ENCODE measurements at regions not wholly inside any gene's neighbourhood (a gene's known extent, or its start where the extent isn't known, plus 50 kb on each side); places are given as distances from the start of the nearest gene placed in this dataset.

- in situ Hi-C loops (cut with HindIII; ENCODE audit: extremely low pct_ligation_motif_present, low pct_unique_long_range_greater_than_20kb) (no loop called here), intact Hi-C loops (cut with micrococcal nuclease; ENCODE audit: unreplicated experiment) (no loop called here)
- POLR2A ChIA-PET, result no interaction called here
- CTCF ChIA-PET (ENCODE audit: low intra/inter-chr PET ratio, low total read pairs), result no interaction called here
- H3K4me1 ChIP-seq (ENCODE audit: insufficient read depth, low read length), result no peaks in the 10 kb centered on the region
- H3K27ac ChIP-seq (ENCODE audit: extremely low read length, insufficient read depth, low read length), result no peak overlapping the region
- no TSS peak for BruUV-seq (replicated peaks)
- no peak overlapping the region for H3K4me3 ChIP-seq (replicated peaks in 1 of 3; ENCODE audit: insufficient read depth in 1 of 3, low read depth in 2 of 3, low read length in 3 of 3)
- H4K20me1 ChIP-seq (ENCODE audit: insufficient read depth, low read length), result no peaks in the 10 kb centered on the region
- H3K4me2 ChIP-seq (ENCODE audit: low read depth, low read length), result no peak overlapping the region
- H2AFZ ChIP-seq (ENCODE audit: low read length), result no peak overlapping the region
- no peaks in the 10 kb centered on the region for H3K9me3 ChIP-seq (ENCODE audit: low read length)
- no peaks in the 10 kb centered on the region for H3K27me3 ChIP-seq (ENCODE audit: control insufficient read depth in 1 of 2, insufficient read depth in 2 of 2, low read length in 2 of 2)
- DNase-seq (ENCODE audit: low spot score) (no peak), FAIRE-seq (no peak), ATAC-seq (no peak)
- H3K36me3 ChIP-seq (replicated peaks in 1 of 2; ENCODE audit: control insufficient read depth in 1 of 2, insufficient read depth in 2 of 2, low read length in 2 of 2), result no peaks in the 10 kb centered on the region
- H3K79me2 ChIP-seq (ENCODE audit: insufficient read depth, low read length), result no peaks in the 10 kb centered on the region
- TF ChIP-seq TOPORS (CRISPR knock-in tag; IDR thresholded peaks at IDR 0.05), result no peak
- H3K9ac ChIP-seq (ENCODE audit: insufficient read depth, low read depth, low read length), result no peak overlapping the region
Observed at GRCh38 chr4:179977378-179977777, 2265.8 kb upstream of the TENM3 start.

DNA sequence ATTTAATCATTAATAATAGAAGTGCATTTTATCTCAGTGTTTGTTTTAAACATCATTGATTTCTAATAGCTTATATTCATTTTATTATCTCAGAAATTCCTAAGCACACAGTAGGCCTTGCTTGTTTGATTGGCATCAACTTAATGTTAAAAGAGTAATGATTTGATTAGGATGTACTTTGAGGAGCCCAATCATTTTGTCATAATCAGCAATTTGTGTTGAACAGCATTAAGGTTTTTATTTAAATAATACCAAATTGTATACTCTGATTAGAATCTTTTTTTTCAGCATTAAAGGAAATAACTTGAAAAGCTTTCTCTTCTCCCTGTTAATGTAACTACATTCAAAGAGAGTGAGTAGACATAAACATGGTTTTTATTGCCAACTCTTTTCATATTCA, 2262.0 kb upstream of the TENM3 start:
- in situ Hi-C loops (cut with HindIII; ENCODE audit: extremely low pct_ligation_motif_present, low pct_unique_long_range_greater_than_20kb) (no loop called here), intact Hi-C loops (cut with micrococcal nuclease; ENCODE audit: unreplicated experiment) (loop anchor here (5.0 kb wide), 1 partner anchor 89 kb away; no protein-coding TSS in a partner anchor)
- Histone ChIP-seq H3K4me1 (ENCODE audit: insufficient read depth, low read length) (no peaks in the 10 kb centered on the region), H3K4me2 (ENCODE audit: low read depth, low read length) (no peak overlapping the region), H2AFZ (ENCODE audit: low read length) (no peak overlapping the region), H3K9me3 (ENCODE audit: low read length) (no peaks in the 10 kb centered on the region), H3K4me3 (replicated peaks in 1 of 3; ENCODE audit: insufficient read depth in 1 of 3, low read depth in 2 of 3, low read length in 3 of 3) (no peak overlapping the region), H3K36me3 (replicated peaks in 1 of 2; ENCODE audit: control insufficient read depth in 1 of 2, insufficient read depth in 2 of 2, low read length in 2 of 2) (no peaks in the 10 kb centered on the region), H3K9ac (ENCODE audit: insufficient read depth, low read depth, low read length) (no peak overlapping the region), H3K27ac (ENCODE audit: extremely low read length, insufficient read depth, low read length) (no peak overlapping the region), H4K20me1 (ENCODE audit: insufficient read depth, low read length) (no peaks in the 10 kb centered on the region), H3K27me3 (ENCODE audit: control insufficient read depth in 1 of 2, insufficient read depth in 2 of 2, low read length in 2 of 2) (no peaks in the 10 kb centered on the region), H3K79me2 (ENCODE audit: insufficient read depth, low read length) (no peaks in the 10 kb centered on the region)
- ATAC-seq (no peak), DNase-seq (ENCODE audit: low spot score) (no peak), FAIRE-seq (no peak)
- CTCF ChIA-PET (ENCODE audit: low intra/inter-chr PET ratio, low total read pairs), result no interaction called here
- no TSS peak for BruUV-seq (replicated peaks)
- POLR2A ChIA-PET, result no interaction called here
- TF ChIP-seq REST (IDR thresholded peaks at IDR 0.05; ENCODE audit: borderline replicate concordance in 1 of 2, low read depth in 1 of 2, low read length in 2 of 2), result no peak
- peak; percentile 76 for TF ChIP-seq MAFF (IDR thresholded peaks at IDR 0.05; ENCODE audit: low read depth, low read length)
- no peak for TF ChIP-seq BRD4 (CRISPR knock-in tag; IDR thresholded peaks at IDR 0.05)
- TF ChIP-seq, protein P1, sequence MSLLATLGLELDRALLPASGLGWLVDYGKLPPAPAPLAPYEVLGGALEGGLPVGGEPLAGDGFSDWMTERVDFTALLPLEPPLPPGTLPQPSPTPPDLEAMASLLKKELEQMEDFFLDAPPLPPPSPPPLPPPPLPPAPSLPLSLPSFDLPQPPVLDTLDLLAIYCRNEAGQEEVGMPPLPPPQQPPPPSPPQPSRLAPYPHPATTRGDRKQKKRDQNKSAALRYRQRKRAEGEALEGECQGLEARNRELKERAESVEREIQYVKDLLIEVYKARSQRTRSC (CRISPR knock-in tag; IDR thresholded peaks at IDR 0.05; ENCODE audit: low read depth), result no peak
- peak; percentile 82 to 88 for TF ChIP-seq MAFK (conservative IDR thresholded peaks at IDR 0.05 in 1 of 2, IDR thresholded peaks at IDR 0.05 in 1 of 2; ENCODE audit: low read length in 2 of 2)
- TF ChIP-seq, protein P2, sequence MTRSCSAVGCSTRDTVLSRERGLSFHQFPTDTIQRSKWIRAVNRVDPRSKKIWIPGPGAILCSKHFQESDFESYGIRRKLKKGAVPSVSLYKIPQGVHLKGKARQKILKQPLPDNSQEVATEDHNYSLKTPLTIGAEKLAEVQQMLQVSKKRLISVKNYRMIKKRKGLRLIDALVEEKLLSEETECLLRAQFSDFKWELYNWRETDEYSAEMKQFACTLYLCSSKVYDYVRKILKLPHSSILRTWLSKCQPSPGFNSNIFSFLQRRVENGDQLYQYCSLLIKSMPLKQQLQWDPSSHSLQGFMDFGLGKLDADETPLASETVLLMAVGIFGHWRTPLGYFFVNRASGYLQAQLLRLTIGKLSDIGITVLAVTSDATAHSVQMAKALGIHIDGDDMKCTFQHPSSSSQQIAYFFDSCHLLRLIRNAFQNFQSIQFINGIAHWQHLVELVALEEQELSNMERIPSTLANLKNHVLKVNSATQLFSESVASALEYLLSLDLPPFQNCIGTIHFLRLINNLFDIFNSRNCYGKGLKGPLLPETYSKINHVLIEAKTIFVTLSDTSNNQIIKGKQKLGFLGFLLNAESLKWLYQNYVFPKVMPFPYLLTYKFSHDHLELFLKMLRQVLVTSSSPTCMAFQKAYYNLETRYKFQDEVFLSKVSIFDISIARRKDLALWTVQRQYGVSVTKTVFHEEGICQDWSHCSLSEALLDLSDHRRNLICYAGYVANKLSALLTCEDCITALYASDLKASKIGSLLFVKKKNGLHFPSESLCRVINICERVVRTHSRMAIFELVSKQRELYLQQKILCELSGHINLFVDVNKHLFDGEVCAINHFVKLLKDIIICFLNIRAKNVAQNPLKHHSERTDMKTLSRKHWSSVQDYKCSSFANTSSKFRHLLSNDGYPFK (CRISPR knock-in tag; IDR thresholded peaks at IDR 0.05; ENCODE audit: borderline replicate concordance), result no peak
- TF ChIP-seq, protein P3, sequence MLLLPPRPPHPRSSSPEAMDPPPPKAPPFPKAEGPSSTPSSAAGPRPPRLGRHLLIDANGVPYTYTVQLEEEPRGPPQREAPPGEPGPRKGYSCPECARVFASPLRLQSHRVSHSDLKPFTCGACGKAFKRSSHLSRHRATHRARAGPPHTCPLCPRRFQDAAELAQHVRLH (CRISPR knock-in tag; IDR thresholded peaks at IDR 0.05; ENCODE audit: borderline replicate concordance, low read depth), result no peak
- no peak for TF ChIP-seq ZNF564 (CRISPR knock-in tag; IDR thresholded peaks at IDR 0.05)
- TF ChIP-seq, protein P4, sequence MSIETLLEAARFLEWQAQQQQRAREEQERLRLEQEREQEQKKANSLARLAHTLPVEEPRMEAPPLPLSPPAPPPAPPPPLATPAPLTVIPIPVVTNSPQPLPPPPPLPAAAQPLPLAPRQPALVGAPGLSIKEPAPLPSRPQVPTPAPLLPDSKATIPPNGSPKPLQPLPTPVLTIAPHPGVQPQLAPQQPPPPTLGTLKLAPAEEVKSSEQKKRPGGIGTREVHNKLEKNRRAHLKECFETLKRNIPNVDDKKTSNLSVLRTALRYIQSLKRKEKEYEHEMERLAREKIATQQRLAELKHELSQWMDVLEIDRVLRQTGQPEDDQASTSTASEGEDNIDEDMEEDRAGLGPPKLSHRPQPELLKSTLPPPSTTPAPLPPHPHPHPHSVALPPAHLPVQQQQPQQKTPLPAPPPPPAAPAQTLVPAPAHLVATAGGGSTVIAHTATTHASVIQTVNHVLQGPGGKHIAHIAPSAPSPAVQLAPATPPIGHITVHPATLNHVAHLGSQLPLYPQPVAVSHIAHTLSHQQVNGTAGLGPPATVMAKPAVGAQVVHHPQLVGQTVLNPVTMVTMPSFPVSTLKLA (IDR thresholded peaks at IDR 0.05), result no peak

Measured in HepG2 (cell line).